A673 (cell line): ENCODE measurements at regions not wholly inside any gene's neighbourhood (a gene's known extent, or its start where the extent isn't known, plus 50 kb on each side); places are given as distances from the start of the nearest gene placed in this dataset.

ENCODE experiments used
- CTCF ChIP-seq: fragments of 300-800, 200-600 bp; sonication (generic); conservative IDR thresholded peaks from 2 replicates; pipeline ENCODE4 v1.5.1; 2017; ENCODE audit warnings: low read depth, mild to moderate bottlenecking, antibody characterized with exemption, low read length, moderate library complexity, mixed read lengths
- EZH2 ChIP-seq: fragments of 200-600 bp; sonication (generic); IDR thresholded peaks from 2 replicates; pipeline ENCODE4 v1.6.1; 2017; ENCODE audit warnings: borderline replicate concordance, low read depth, mild to moderate bottlenecking, mixed read lengths, antibody characterized with exemption, low read length; ENCODE audit not compliant: poor library complexity, severe bottlenecking

DNA sequence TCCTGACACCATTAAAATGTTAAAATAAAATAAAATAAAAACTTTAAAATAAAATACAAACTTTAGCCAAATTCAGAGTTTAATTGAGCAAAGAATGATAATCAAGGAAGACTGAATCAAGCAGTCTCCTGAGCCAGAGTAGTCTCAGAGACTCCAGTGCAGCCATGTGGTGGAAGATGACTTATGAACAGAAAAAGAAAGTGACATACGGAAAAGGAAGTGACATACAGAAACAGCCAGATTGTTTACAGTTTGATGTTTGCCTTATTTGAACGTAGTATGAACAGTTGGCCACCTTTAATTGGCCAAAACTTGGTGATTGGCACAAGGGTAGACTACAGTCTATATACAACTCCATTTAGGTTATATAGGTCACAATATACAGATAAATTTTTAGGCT, 787.2 kb downstream of the ADCYAP1 start:
- no peak for TF ChIP-seq EZH2
- no peak for TF ChIP-seq CTCF
